ENCODE measurements at regions not wholly inside any gene's neighbourhood (a gene's known extent, or its start where the extent isn't known, plus 50 kb on each side); places are given as distances from the start of the nearest gene placed in this dataset.

DNA sequence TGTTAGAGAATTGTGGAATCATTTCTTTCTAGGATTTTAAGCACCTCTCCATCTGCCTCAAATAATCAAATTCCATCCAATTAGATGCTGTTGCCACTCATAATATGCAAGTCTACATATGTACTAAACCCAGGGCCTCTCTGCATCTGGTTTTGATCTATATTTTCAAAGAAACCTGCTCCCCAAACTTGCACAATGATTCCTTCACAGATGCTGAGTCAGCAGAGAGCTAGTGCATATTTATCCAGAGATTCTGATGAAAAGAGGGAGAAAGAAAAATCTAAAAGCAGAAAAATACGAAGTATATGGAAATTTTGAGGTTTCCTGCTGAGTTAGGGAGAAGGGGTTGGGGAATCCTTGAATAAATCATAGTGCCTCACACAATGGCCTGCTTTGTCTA, 235.1 kb upstream of the RBFOX1 start:
- no peak for TF ChIP-seq POLR2AphosphoS5 (IDR thresholded peaks at IDR 0.05; ENCODE audit: low read depth, low read length)
- no peak for TF ChIP-seq SIN3A (IDR thresholded peaks at IDR 0.05; ENCODE audit: borderline replicate concordance, insufficient read depth, low read length)
